ENCODE measurements at regions not wholly inside any gene's neighbourhood (a gene's known extent, or its start where the extent isn't known, plus 50 kb on each side); places are given as distances from the start of the nearest gene placed in this dataset.

DNA sequence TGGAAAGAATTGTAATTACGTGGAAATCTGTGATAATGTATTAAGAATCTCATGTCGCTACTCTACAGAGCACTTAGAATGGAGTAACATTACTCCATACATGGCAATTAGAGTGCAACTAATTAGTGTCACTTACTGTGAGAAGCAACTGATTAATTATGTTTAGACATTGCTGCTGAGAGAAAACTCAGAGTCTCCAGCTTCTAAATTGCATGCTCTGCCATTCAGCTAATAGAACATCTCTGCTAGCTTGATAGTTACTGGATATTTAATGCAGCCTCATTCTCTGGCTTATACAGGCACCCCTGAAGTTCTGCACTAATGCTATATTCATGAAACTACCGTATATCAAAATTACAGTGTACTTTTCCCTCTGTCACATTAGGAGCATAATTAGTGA, 338.4 kb downstream of the ADAMTS20 start:
- TF ChIP-seq, protein P1, sequence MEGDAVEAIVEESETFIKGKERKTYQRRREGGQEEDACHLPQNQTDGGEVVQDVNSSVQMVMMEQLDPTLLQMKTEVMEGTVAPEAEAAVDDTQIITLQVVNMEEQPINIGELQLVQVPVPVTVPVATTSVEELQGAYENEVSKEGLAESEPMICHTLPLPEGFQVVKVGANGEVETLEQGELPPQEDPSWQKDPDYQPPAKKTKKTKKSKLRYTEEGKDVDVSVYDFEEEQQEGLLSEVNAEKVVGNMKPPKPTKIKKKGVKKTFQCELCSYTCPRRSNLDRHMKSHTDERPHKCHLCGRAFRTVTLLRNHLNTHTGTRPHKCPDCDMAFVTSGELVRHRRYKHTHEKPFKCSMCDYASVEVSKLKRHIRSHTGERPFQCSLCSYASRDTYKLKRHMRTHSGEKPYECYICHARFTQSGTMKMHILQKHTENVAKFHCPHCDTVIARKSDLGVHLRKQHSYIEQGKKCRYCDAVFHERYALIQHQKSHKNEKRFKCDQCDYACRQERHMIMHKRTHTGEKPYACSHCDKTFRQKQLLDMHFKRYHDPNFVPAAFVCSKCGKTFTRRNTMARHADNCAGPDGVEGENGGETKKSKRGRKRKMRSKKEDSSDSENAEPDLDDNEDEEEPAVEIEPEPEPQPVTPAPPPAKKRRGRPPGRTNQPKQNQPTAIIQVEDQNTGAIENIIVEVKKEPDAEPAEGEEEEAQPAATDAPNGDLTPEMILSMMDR (conservative IDR thresholded peaks at IDR 0.05; ENCODE audit: low read length) = no peak
- TF ChIP-seq EZH2phosphoT487 (IDR thresholded peaks at IDR 0.05; ENCODE audit: borderline replicate concordance) = no peak
